Testis (tissue), 2 donors: ENCODE measurements at regions not wholly inside any gene's neighbourhood (a gene's known extent, or its start where the extent isn't known, plus 50 kb on each side); places are given as distances from the start of the nearest gene placed in this dataset.

ENCODE experiments used
- CTCF ChIP-seq, 3 experiments: fragments of 450-650 bp in 2 of 3; fragments of 200-600 bp in 1 of 3; sonication (generic) in 1 of 3; IDR thresholded peaks; one replicate each; pipeline ENCODE4 v1.5.1; 2016 to 2019; ENCODE audit warnings: antibody characterized with exemption in 3 of 3, mild to moderate bottlenecking in 2 of 3, moderate library complexity in 1 of 3
- POLR2A ChIP-seq: fragments of 450-650 bp; IDR thresholded peaks from one replicate; pipeline ENCODE4 v1.6.1; 2017; ENCODE audit warnings: antibody characterized with exemption, mild to moderate bottlenecking, moderate library complexity

- TF ChIP-seq POLR2A (no peak), CTCF (IDR thresholded peaks at IDR 0.05) (no peak)
Observed at GRCh38 chr11:71068963-71069362, 183.4 kb downstream of the SHANK2 start.
